ENCODE measurements at regions not wholly inside any gene's neighbourhood (a gene's known extent, or its start where the extent isn't known, plus 50 kb on each side); places are given as distances from the start of the nearest gene placed in this dataset.

- DNase-seq (ENCODE audit: low read depth): no peak
- POLR2A ChIA-PET: no interaction called here
- CTCF ChIA-PET: interaction anchor here (0.9 kb wide), 1 partner anchor 10 kb away, joined by 3 read pairs; no protein-coding TSS in a partner anchor
- TF ChIP-seq CTCF (IDR thresholded peaks at IDR 0.05; ENCODE audit: insufficient read depth, low read depth, low read length): no peak
- peaks cover 1% of the 10 kb centered on the region for H3K27me3 ChIP-seq (ENCODE audit: control insufficient read depth, insufficient read depth, low read length)
- no peak overlapping the region for H3K4me3 ChIP-seq (ENCODE audit: low read depth, low read length)
- H3K36me3 ChIP-seq (ENCODE audit: control insufficient read depth, insufficient read depth, low read length): no peaks in the 10 kb centered on the region
Observed at GRCh38 chr18:57965246-57965645, 78.8 kb upstream of the NEDD4L start.

GRCh38 chr18:57961876-57962505 is 82.0 kb upstream of the NEDD4L start:
- DNase-seq (ENCODE audit: low read depth): no peak
- H3K4me3 ChIP-seq (ENCODE audit: low read depth, low read length): no peak overlapping the region
- no peaks in the 10 kb centered on the region for H3K36me3 ChIP-seq (ENCODE audit: control insufficient read depth, insufficient read depth, low read length)
- no peak for TF ChIP-seq CTCF (IDR thresholded peaks at IDR 0.05; ENCODE audit: insufficient read depth, low read depth, low read length)
- POLR2A ChIA-PET: no interaction called here
- H3K27me3 ChIP-seq (ENCODE audit: control insufficient read depth, insufficient read depth, low read length): peaks cover 4% of the 10 kb centered on the region
- CTCF ChIA-PET: no interaction called here

- ChIA-PET POLR2A (no interaction called here), CTCF (interaction anchor here (0.7 kb wide), 1 partner anchor 35 kb away, joined by 3 read pairs; no protein-coding TSS in a partner anchor)
- no peak for DNase-seq (ENCODE audit: low read depth)
- H3K27me3 ChIP-seq (ENCODE audit: control insufficient read depth, insufficient read depth, low read length): peaks cover 6% of the 10 kb centered on the region
- H3K36me3 ChIP-seq (ENCODE audit: control insufficient read depth, insufficient read depth, low read length): no peaks in the 10 kb centered on the region
- no peak for TF ChIP-seq CTCF (IDR thresholded peaks at IDR 0.05; ENCODE audit: insufficient read depth, low read depth, low read length)
- no peak overlapping the region for H3K4me3 ChIP-seq (ENCODE audit: low read depth, low read length)
Observed at GRCh38 chr18:57961411-57961810, 82.6 kb upstream of the NEDD4L start.

- no peak overlapping the region for H3K4me3 ChIP-seq (ENCODE audit: low read depth, low read length)
- TF ChIP-seq CTCF (IDR thresholded peaks at IDR 0.05; ENCODE audit: insufficient read depth, low read depth, low read length): peak; percentile 42
- ChIA-PET POLR2A (no interaction called here), CTCF (interaction anchor here (0.6 to 1.8 kb wide), 17 partner anchors 9 to 338 kb away, joined by 3 to 7 read pairs (median 4); partner anchors contain the start of genes NARS1 and NEDD4L)
- H3K36me3 ChIP-seq (ENCODE audit: control insufficient read depth, insufficient read depth, low read length): no peaks in the 10 kb centered on the region
- H3K27me3 ChIP-seq (ENCODE audit: control insufficient read depth, insufficient read depth, low read length): peaks cover 5% of the 10 kb centered on the region
- no peak for DNase-seq (ENCODE audit: low read depth)
Observed at GRCh38 chr18:57959278-57959677, 84.7 kb upstream of the NEDD4L start.

GRCh38 chr18:57957210-57957609 is 86.8 kb upstream of the NEDD4L start:
- CTCF ChIA-PET: interaction anchor here (0.5 to 0.7 kb wide), 2 partner anchors 76 to 87 kb away, joined by 3 to 4 read pairs; partner anchors contain the start of gene NEDD4L
- POLR2A ChIA-PET: no interaction called here
- Histone ChIP-seq H3K4me3 (ENCODE audit: low read depth, low read length) (no peak overlapping the region), H3K36me3 (ENCODE audit: control insufficient read depth, insufficient read depth, low read length) (no peaks in the 10 kb centered on the region), H3K27me3 (ENCODE audit: control insufficient read depth, insufficient read depth, low read length) (peaks cover 5% of the 10 kb centered on the region)
- no peak for DNase-seq (ENCODE audit: low read depth)
- no peak for TF ChIP-seq CTCF (IDR thresholded peaks at IDR 0.05; ENCODE audit: insufficient read depth, low read depth, low read length)

All from BJ (cell line).